Kidney (tissue), 13 donors: ENCODE measurements at regions not wholly inside any gene's neighbourhood (a gene's known extent, or its start where the extent isn't known, plus 50 kb on each side); places are given as distances from the start of the nearest gene placed in this dataset.

Source experiments
- DNase-seq, 5 donors: peaks; one replicate each; pipeline ENCODE4 v3.0.0-alpha.2; 2013 to 2020
- FAIRE-seq: peaks from 2 replicates; lab custom pipeline; 2012; peaks lifted over from hg19 to GRCh38; lab: Jason Lieb, UNC
- H3K27ac ChIP-seq, 2 donors: one replicate each; pipeline ENCODE4 v1.7.0; 2013; ENCODE audit warnings: low read depth in 2 of 2, low read length in 2 of 2, inconsistent platforms in 1 of 2
- H3K27me3 ChIP-seq: one replicate; pipeline ENCODE4 v1.7.1; 2013; ENCODE audit warnings: low read length, inconsistent platforms; ENCODE audit not compliant: control insufficient read depth, insufficient read depth
- H3K36me3 ChIP-seq, 3 donors: one replicate each; pipeline versions ENCODE4 v1.7.0 to v1.7.1; 2013; ENCODE audit warnings: low read length in 3 of 3, control low read depth in 1 of 3, inconsistent platforms in 1 of 3; ENCODE audit not compliant: insufficient read depth in 3 of 3, control insufficient read depth in 2 of 3
- H3K4me1 ChIP-seq, 3 donors: one replicate each; pipeline versions ENCODE4 v1.7.0 to v1.7.1; 2013; ENCODE audit warnings: low read length in 3 of 3, inconsistent platforms in 1 of 3, low read depth in 1 of 3; ENCODE audit not compliant: control insufficient read depth in 2 of 3, insufficient read depth in 2 of 3
- H3K4me3 ChIP-seq, 3 donors: one replicate each; pipeline versions ENCODE4 v1.7.0 to v1.8.1; 2013; ENCODE audit warnings: low read length in 3 of 3, control low read depth in 1 of 3, inconsistent platforms in 1 of 3
- H3K9ac ChIP-seq, 3 donors: one replicate each; pipeline versions ENCODE4 v1.7.0 to v1.7.1; 2013; ENCODE audit warnings: low read length in 3 of 3, control low read depth in 1 of 3, inconsistent platforms in 1 of 3
- H3K9me3 ChIP-seq, 3 donors: one replicate each; pipeline versions ENCODE4 v1.7.0 to v1.7.1; 2013; ENCODE audit warnings: low read length in 3 of 3, control low read depth in 1 of 3, inconsistent platforms in 1 of 3; ENCODE audit not compliant: control insufficient read depth in 2 of 3, insufficient read depth in 1 of 3
- CTCF ChIP-seq: IDR thresholded peaks from 3 replicates; pipeline ENCODE4 v1.5.1; 2012; ENCODE audit warnings: mild to moderate bottlenecking, moderate library complexity, borderline replicate concordance; ENCODE audit not compliant: insufficient read depth; ENCODE audit errors: extremely low read depth
- intact Hi-C: fragments of 100-400 bp; cut with DNase I; formaldehyde crosslinking; loops from one replicate; pipeline ENCODE4 v1.11.1; 2022
- donor health status: control.
- donor health status: control.
- donor health status: control.
- donor health status: control.
- donor health status: control.
- donor health status: DM: yes; HTN: yes; CAD: no.
- donor health status: Normal renal cell carcinoma (clear cell type).

- Histone ChIP-seq H3K9ac (no peak overlapping the region), H3K9me3 (no peaks in the 10 kb centered on the region), H3K4me3 (no peak overlapping the region), H3K27ac (no peak overlapping the region), H3K36me3 (no peaks in the 10 kb centered on the region), H3K4me1 (no peaks in the 10 kb centered on the region), H3K27me3 (no peaks in the 10 kb centered on the region)
- no peak for DNase-seq
- no peak for TF ChIP-seq CTCF
- intact Hi-C loops: no loop called here
- no peak for FAIRE-seq
Observed at GRCh38 chr2:866887-867286, 83.8 kb upstream of the SNTG2 start.

- FAIRE-seq (no peak), DNase-seq (no peak)
- Histone ChIP-seq H3K4me1 (no peaks in the 10 kb centered on the region), H3K36me3 (no peaks in the 10 kb centered on the region), H3K27me3 (no peaks in the 10 kb centered on the region), H3K9me3 (no peaks in the 10 kb centered on the region), H3K9ac (no peak overlapping the region), H3K4me3 (no peak overlapping the region), H3K27ac (no peak overlapping the region)
- intact Hi-C loops: no loop called here
- TF ChIP-seq CTCF: no peak
Observed at GRCh38 chr2:866009-866680, 84.5 kb upstream of the SNTG2 start.

- Histone ChIP-seq H3K27me3 (no peaks in the 10 kb centered on the region), H3K36me3 (no peaks in the 10 kb centered on the region), H3K9me3 (no peaks in the 10 kb centered on the region), H3K9ac (no peak overlapping the region), H3K4me1 (no peaks in the 10 kb centered on the region), H3K27ac (no peak overlapping the region), H3K4me3 (no peak overlapping the region)
- FAIRE-seq (no peak), DNase-seq (peak in 2 of 5 donors; percentile 28 to 49)
- intact Hi-C loops: no loop called here
- no peak for TF ChIP-seq CTCF
Observed at GRCh38 chr2:864501-865106, 86.0 kb upstream of the SNTG2 start.
